EL (cell line): ENCODE measurements at regions not wholly inside any gene's neighbourhood (a gene's known extent, or its start where the extent isn't known, plus 50 kb on each side); places are given as distances from the start of the nearest gene placed in this dataset.
"Not testable (repeated sequence)": the region's sequence is repeated elsewhere in the genome, so short reads cannot be mapped to it uniquely, and the experiment has no call there.

Experiments
- DNase-seq: peaks from one replicate; pipeline ENCODE4 v3.0.0-alpha.2; 2016

DNA sequence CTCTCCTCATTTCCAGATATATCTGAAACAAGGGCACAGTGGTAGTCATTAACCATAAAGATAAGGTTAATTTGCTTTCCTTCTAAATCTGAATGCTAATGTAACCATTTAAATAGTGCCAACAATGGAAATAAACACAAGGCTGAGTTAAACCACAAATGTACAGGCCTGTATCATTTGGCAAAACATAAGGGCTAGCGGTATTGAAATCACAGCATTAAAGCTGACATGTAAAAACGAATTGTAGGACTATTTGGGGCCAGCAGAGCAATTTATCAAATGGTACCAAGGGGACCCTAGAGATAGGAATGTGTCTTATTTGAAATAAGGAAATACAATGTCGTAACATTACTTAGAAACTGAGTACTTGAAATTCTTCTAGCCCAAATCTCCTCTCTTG, 247.5 kb upstream of the RPS23 start:
- no peak for DNase-seq

GRCh38 chr5:82523633-82524032, 245.5 kb upstream of the RPS23 start:
- no peak for DNase-seq

GRCh38 chr5:82522897-82523296, 244.7 kb upstream of the RPS23 start:
- DNase-seq, result no peak

- DNase-seq, result no peak
Measured at GRCh38 chr5:82521431-82522051, 243.4 kb upstream of the RPS23 start.

GRCh38 chr5:82519558-82519957, 241.4 kb upstream of the RPS23 start:
- DNase-seq, result no peak

- DNase-seq, result no peak
Measured at GRCh38 chr5:82517544-82518075, 239.5 kb upstream of the RPS23 start.

DNA sequence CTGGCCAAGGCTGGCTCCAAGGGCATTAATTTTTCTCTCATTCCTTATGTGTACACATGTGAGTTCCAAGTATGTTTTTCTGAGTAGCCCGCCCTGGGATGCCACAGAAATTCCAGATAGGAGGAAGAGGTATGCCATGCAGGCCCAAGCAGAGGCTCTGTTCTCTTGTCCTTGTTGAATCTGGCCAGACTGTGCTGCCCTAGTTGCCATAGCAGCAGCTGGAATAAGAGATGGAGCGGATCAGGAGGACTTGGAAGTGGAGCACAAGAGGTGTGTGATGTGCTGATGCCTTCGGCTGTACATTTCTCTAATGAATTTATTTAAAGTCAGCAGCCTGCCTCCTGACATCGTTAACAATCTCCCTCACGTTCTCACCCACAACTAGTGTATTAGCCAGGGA, 235.6 kb upstream of the RPS23 start:
- no peak for DNase-seq

DNA sequence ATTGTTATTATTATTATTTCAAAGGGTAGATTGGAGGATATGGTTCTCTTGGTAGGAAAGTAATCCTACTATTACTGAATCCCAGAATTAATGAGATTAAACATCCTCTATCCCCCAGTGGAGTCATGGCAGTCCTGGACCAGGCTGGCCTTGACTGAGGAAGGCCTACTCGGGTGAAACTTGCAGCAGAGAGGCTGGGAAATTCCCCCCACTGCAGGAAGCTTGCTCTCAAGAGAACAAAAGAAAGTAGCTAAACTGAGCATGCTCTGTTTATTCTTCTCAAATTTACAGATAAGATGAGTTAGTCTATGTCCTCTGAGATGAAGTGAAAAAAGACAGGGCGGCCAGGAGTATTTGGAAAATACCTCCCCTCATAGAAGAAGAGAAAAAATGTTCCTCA, 233.9 kb upstream of the RPS23 start:
- no peak for DNase-seq

GRCh38 chr5:82511134-82511533, 233.0 kb upstream of the RPS23 start:
- no peak for DNase-seq

GRCh38 chr5:82509762-82510161, 231.6 kb upstream of the RPS23 start:
- DNase-seq, result no peak

- DNase-seq, result not testable (repeated sequence)
Measured at GRCh38 chr5:82506390-82506789, 228.2 kb upstream of the RPS23 start.

DNA sequence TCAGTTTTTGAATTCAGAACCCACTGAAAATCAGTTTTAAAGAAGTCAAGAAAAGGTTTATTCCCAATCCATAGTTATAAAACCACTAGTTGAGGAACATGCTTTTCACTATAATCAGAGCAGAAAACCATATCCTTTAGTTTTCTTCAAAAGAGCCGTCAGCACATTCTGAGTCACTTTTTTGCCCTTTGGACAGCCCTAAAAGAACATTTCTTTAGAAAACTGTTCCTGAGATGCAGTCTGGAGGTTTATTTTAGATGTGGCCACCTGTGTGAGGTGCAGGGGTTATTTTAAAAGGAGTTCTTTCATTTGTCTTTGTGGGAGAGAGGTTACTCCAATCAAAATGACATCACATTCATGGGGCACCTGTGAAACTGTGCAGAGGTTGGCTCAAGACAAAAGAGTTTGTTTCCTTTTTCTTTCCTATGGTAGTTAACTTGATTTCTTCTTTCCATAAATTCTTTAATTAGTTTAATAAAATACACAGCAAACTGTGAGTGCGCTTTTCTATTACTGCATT, 221.6 kb upstream of the RPS23 start:
- DNase-seq, result no peak

GRCh38 chr5:82497242-82497641, 219.1 kb upstream of the RPS23 start:
- DNase-seq, result no peak

- DNase-seq, result peak; percentile 4
Measured at GRCh38 chr5:82494942-82495341, 216.8 kb upstream of the RPS23 start.

DNA sequence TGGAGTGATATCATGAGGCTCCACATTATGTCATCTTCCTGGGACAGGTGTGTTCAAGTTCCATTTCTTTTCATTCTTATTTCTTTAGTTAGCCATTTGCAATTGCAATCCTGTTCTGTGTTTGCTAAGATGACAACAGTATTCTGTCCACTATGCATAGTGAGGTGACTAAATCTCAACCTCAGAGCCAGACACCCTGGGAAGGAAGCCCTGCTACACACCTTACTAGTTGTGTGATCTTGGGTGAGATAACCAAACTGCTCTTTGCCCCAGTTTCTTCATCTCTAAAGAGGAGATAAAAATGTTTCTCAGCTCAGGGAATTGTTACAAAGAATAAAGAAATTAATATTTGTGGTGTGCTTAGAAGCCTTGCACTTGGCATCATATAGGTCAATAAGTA, 215.1 kb upstream of the RPS23 start:
- DNase-seq, result no peak

DNA sequence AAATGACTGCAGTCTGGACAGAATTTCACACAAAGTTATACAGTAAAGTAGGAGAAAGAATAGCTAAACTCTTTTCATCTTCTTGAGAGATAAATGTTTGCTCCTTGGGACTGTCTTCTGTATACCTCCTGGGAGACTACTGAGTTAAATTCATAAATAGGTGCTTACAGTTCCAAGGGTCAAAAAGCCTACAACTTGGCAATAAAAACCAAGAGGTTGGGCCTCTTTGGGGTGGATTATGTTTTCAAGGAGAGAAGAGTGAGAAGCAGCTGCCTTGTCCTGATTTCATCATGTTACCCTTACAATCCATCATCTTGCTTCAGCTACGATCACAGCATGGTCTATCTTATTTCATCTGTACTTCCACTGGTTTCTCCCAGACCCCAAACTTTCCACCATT, 213.2 kb upstream of the RPS23 start:
- no peak for DNase-seq

GRCh38 chr5:82489683-82490082, 211.5 kb upstream of the RPS23 start:
- DNase-seq, result no peak

GRCh38 chr5:82487131-82487530, 209.0 kb upstream of the RPS23 start:
- DNase-seq, result no peak

- no peak for DNase-seq
Measured at GRCh38 chr5:82480331-82480730, 202.2 kb upstream of the RPS23 start.

- DNase-seq, result no peak
Measured at GRCh38 chr5:82476155-82476554, 198.0 kb upstream of the RPS23 start.

- no peak for DNase-seq
Measured at GRCh38 chr5:82473262-82473661, 195.1 kb upstream of the RPS23 start.

DNA sequence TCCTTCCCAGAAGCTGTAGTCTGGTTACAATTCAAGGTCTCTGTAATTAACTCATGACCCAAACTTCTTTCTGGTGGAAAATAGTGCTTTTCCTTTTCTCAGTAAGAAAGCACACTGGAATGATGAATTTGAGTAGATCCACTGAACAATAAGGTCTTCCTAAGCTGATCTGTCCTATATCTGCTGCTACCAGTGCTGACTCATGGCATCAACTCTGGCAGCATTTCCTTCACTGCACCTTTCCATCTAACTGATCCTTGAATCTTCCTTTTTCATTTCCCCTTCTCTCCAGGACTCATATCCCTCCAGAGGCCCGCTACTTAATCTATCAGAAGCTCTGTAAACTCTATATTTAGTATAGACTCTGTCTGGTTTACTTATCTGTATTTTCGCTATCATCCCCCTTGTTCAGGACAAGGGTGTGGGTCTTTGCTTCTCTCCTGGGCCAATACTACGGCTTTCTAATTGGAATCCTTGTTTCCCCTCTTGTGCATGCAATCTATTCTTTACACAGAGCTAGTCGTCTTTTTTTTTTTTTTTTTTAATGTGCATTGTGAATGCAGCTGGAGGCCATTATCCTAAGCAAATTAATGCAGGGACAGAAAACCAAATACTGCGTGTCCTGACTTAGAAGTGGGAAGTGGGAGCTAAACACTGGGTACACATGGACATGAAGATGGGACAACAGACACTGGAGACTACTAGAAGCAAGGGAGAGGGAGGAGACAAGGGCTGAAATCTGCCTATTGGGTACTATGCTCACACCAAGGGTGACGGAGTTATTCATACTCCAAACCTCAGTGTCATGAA, 192.2 kb upstream of the RPS23 start:
- DNase-seq, result no peak

- DNase-seq, result peak; percentile 55
Measured at GRCh38 chr5:82466986-82467561, 188.9 kb upstream of the RPS23 start.

DNA sequence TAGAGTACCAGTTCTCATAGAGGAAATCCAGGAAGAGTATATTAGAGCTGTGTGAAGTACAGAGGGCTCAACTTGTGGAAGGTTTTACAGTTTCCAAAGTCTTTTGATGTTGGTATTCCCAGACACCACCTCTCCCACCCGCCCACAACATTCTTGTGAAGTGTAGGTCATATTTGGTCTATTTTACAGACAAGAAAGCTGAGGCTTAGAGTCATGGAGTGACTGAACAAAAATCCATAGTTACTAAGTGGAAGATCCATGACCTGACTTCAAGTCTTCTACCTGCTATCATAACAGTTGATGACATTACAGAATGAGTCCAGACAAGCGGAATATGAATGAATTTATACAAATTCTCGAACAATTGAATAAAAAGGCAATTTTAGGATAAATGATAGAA, 187.1 kb upstream of the RPS23 start:
- DNase-seq, result no peak
